Activated naive CD8-positive, alpha-beta T cell treated with anti-CD3 and anti-CD28 coated beads for 36 hours (primary cell): ENCODE measurements at regions not wholly inside any gene's neighbourhood (a gene's known extent, or its start where the extent isn't known, plus 50 kb on each side); places are given as distances from the start of the nearest gene placed in this dataset.
"Not testable (repeated sequence)": the region's sequence is repeated elsewhere in the genome, so short reads cannot be mapped to it uniquely, and the experiment has no call there.

Experiments
- DNase-seq: peaks from one replicate; pipeline ENCODE4 v3.0.0; 2021
- H3K27ac Mint-ChIP-seq: one replicate; pipeline ENCODE4 v1.8.0; 2022; ENCODE audit warnings: mild to moderate bottlenecking, moderate library complexity, mixed read lengths
- H3K27me3 Mint-ChIP-seq: one replicate; pipeline ENCODE4 v1.8.0; 2022; ENCODE audit warnings: mild to moderate bottlenecking, mixed read lengths
- H3K36me3 Mint-ChIP-seq: one replicate; pipeline ENCODE4 v1.8.0; 2021; ENCODE audit warnings: mild to moderate bottlenecking, mixed read lengths
- H3K4me1 Mint-ChIP-seq: one replicate; pipeline ENCODE4 v1.8.0; 2021; ENCODE audit warnings: mixed read lengths
- H3K4me3 Mint-ChIP-seq: one replicate; pipeline ENCODE4 v1.8.0; 2022; ENCODE audit warnings: mild to moderate bottlenecking, moderate library complexity, mixed read lengths
- H3K9me3 Mint-ChIP-seq: one replicate; pipeline ENCODE4 v1.8.0; 2022; ENCODE audit warnings: mixed read lengths

DNA sequence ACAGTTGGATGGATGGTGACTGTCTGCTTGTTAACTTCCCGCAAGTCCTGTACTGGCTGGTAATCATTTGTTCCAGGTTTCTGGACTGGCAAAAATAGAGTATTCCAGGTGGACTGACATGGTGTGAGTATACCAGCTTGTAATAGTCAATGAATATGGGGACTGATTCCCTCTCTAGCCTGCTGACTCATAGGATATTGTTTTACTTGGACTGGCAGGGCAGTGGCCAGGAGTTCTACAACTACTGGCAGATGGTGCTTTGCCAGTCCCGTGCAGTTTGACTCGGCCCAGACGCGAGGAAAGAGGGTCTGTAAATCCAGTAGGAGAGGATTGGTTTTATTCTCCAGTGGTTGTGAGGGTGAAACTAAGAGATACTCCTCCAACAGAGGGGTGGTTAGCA lies 78.0 kb downstream of the PRR15 start:
- Mint-ChIP-seq H3K27ac (no peak overlapping the region), H3K9me3 (no peaks in the 10 kb centered on the region), H3K27me3 (no peaks in the 10 kb centered on the region), H3K4me3 (no peak overlapping the region), H3K36me3 (no peaks in the 10 kb centered on the region), H3K4me1 (no peaks in the 10 kb centered on the region)
- no peak for DNase-seq

GRCh38 chr7:29642494-29643155 lies 79.0 kb downstream of the PRR15 start:
- Mint-ChIP-seq H3K27me3 (no peaks in the 10 kb centered on the region), H3K36me3 (no peaks in the 10 kb centered on the region), H3K9me3 (no peaks in the 10 kb centered on the region), H3K4me3 (no peak overlapping the region), H3K27ac (no peak overlapping the region), H3K4me1 (no peaks in the 10 kb centered on the region)
- DNase-seq: no peak

GRCh38 chr7:29646116-29646515 lies 82.5 kb downstream of the PRR15 start:
- H3K9me3 Mint-ChIP-seq, DNase-seq, H3K27me3 Mint-ChIP-seq, H3K4me1 Mint-ChIP-seq, H3K36me3 Mint-ChIP-seq, H3K27ac Mint-ChIP-seq, H3K4me3 Mint-ChIP-seq: not testable (repeated sequence)

GRCh38 chr7:29647020-29647654 lies 83.5 kb downstream of the PRR15 start:
- DNase-seq: no peak
- H3K9me3 Mint-ChIP-seq: no peaks in the 10 kb centered on the region
- H3K36me3 Mint-ChIP-seq: no peaks in the 10 kb centered on the region
- no peak overlapping the region for H3K4me3 Mint-ChIP-seq
- H3K27ac Mint-ChIP-seq: no peak overlapping the region
- H3K4me1 Mint-ChIP-seq: no peaks in the 10 kb centered on the region
- H3K27me3 Mint-ChIP-seq: no peaks in the 10 kb centered on the region

- DNase-seq, H3K27ac Mint-ChIP-seq, H3K4me1 Mint-ChIP-seq, H3K27me3 Mint-ChIP-seq, H3K9me3 Mint-ChIP-seq, H3K4me3 Mint-ChIP-seq, H3K36me3 Mint-ChIP-seq: not testable (repeated sequence)
Measured at GRCh38 chr7:29647691-29648210, 84.1 kb downstream of the PRR15 start.

- no peak for DNase-seq
- no peaks in the 10 kb centered on the region for H3K4me1 Mint-ChIP-seq
Measured at GRCh38 chr7:29649028-29649716, 85.5 kb downstream of the PRR15 start.

DNA sequence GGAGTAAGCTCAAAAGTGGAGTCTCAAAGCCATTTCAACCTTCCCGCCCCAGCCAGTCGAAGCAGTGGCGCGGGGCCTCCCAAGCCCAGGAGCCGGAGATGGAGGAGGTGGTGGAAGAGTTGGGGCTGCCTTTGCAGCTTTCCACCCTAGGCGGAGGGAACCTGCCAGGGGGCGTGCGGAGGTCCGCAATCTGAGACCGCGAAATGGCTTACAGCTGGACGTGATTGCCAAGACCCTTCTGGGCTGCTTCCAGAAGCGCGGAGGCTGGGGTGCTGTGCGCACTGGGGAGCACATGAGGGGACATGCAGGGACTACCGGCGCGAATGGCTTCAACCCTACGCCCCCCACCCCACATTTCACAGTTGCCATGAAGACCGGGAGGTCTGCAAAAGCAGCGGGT lies 86.2 kb downstream of the PRR15 start:
- no peaks in the 10 kb centered on the region for H3K9me3 Mint-ChIP-seq
- no peaks in the 10 kb centered on the region for H3K4me1 Mint-ChIP-seq
- DNase-seq: no peak
- H3K27ac Mint-ChIP-seq: no peak overlapping the region
- H3K4me3 Mint-ChIP-seq: no peak overlapping the region
- no peaks in the 10 kb centered on the region for H3K36me3 Mint-ChIP-seq
- H3K27me3 Mint-ChIP-seq: no peaks in the 10 kb centered on the region

More at GRCh38 chr7:29649028-29649716, 85.5 kb downstream of the PRR15 start:
- Mint-ChIP-seq H3K27me3 (no peaks in the 10 kb centered on the region), H3K27ac (no peak overlapping the region), H3K9me3 (no peaks in the 10 kb centered on the region), H3K4me3 (no peak overlapping the region), H3K36me3 (no peaks in the 10 kb centered on the region)

DNA sequence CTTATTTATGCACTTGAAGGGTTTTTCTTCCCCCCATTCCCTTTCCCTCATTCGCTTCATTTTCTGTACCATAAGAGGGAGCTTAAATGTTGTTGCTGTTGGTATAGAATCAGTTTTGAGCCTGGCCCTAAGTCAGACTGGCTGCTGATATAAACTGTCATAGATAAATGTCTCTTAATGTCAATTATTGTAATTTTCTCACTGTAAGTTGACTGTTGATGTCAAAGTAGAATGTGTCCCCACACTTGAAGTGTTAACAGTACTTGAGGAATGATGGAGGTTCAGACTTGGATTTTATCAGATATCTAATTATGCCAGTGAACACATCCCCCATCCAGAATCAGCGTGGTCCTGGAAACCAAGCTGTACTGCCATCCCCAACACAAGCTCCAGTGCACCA lies 87.8 kb downstream of the PRR15 start:
- Mint-ChIP-seq H3K27ac (no peak overlapping the region), H3K4me1 (no peaks in the 10 kb centered on the region), H3K27me3 (no peaks in the 10 kb centered on the region), H3K9me3 (no peaks in the 10 kb centered on the region), H3K4me3 (no peak overlapping the region), H3K36me3 (no peaks in the 10 kb centered on the region)
- no peak for DNase-seq

DNA sequence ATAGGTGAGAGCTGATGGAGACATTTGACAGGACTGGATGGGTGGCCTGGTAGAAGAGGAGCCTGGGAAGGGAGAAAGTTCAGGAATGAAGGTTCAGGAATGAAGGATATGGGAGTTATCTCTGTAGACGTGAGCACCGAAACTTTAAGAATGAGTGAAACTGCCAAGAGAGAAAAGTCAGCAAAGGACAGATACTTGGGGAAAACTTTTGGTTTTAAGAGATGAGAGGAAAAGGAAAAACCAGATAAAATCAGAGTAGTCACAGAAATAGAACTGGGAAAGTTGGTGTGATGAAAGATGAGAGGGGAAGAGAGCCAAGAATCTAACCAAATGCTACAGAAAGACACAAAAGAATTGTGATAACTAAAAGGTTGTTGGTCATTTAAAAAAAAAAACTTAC lies 88.9 kb downstream of the PRR15 start:
- Mint-ChIP-seq H3K4me1 (no peaks in the 10 kb centered on the region), H3K27ac (no peak overlapping the region), H3K36me3 (no peaks in the 10 kb centered on the region), H3K4me3 (no peak overlapping the region), H3K9me3 (no peaks in the 10 kb centered on the region), H3K27me3 (no peaks in the 10 kb centered on the region)
- DNase-seq: no peak

- not testable (repeated sequence) for H3K27ac Mint-ChIP-seq, H3K36me3 Mint-ChIP-seq, H3K9me3 Mint-ChIP-seq, H3K4me3 Mint-ChIP-seq, H3K4me1 Mint-ChIP-seq, H3K27me3 Mint-ChIP-seq, DNase-seq
Measured at GRCh38 chr7:29654340-29654739, 90.7 kb downstream of the PRR15 start.

DNA sequence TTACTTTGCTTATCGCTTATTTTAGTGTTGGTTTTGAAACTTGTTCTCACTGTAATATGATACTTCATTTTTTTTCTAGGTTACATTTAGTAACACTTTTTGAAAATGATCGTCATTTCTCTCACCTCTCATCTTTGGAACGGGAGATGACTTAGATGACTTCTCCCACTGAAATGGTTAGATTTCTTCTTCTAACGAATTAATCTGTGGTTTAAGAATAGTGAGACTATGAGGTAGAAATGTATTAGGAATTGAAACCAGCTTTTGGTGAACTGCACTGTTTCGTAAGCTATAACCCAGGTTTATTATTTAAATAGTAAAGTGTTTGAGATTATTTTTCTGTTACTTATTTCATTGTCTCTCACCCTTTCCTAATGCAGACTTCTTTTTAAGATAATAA lies 93.7 kb downstream of the PRR15 start:
- Mint-ChIP-seq H3K9me3 (no peaks in the 10 kb centered on the region), H3K4me3 (no peak overlapping the region), H3K27me3 (no peaks in the 10 kb centered on the region), H3K36me3 (no peaks in the 10 kb centered on the region), H3K4me1 (no peaks in the 10 kb centered on the region), H3K27ac (no peak overlapping the region)
- DNase-seq: no peak

DNA sequence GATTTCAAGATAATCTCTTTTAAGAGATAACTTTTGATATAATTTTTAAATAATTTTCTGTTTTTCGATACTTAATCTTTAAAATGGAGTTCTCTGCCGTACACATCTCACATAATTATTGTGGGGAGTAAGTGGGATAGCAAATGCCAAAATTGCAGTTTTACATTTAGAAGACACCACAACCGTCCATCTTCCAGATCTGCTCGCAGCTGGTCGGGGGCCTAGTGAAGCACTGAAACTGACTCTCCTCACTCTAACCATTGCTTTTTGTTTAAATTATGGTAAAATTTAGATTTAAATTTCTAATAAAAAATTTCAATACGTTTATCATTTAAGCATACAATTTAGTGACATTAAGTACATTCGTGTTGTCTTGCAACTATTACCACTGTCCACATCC lies 94.2 kb downstream of the PRR15 start:
- no peak for DNase-seq
- H3K4me3 Mint-ChIP-seq: no peak overlapping the region
- no peaks in the 10 kb centered on the region for H3K4me1 Mint-ChIP-seq
- no peak overlapping the region for H3K27ac Mint-ChIP-seq
- H3K9me3 Mint-ChIP-seq: no peaks in the 10 kb centered on the region
- H3K36me3 Mint-ChIP-seq: no peaks in the 10 kb centered on the region
- peaks cover under 1% of the 10 kb centered on the region for H3K27me3 Mint-ChIP-seq

DNA sequence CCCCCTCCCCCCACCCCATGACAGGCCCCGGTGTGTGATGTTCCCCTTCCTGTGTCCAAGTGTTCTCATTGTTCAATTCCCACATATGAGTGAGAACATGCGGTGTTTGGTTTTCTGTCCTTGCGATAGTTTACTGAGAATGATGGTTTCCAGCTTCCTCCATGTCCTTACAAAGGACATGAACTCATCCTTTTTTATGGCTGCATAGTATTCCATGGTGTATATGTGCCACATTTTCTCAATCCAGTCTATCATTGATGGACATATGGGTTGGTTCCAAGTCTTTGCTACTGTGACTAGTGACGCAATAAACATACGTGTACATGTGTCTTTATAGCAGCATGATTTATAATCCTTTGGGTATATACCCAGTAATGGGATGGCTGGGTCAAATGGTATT lies 95.6 kb downstream of the PRR15 start:
- H3K4me3 Mint-ChIP-seq, H3K9me3 Mint-ChIP-seq, H3K27me3 Mint-ChIP-seq, H3K27ac Mint-ChIP-seq, H3K4me1 Mint-ChIP-seq, H3K36me3 Mint-ChIP-seq, DNase-seq: not testable (repeated sequence)

GRCh38 chr7:29662899-29663298 lies 99.3 kb downstream of the PRR15 start:
- not testable (repeated sequence) for H3K36me3 Mint-ChIP-seq, DNase-seq, H3K9me3 Mint-ChIP-seq, H3K4me3 Mint-ChIP-seq, H3K27ac Mint-ChIP-seq, H3K4me1 Mint-ChIP-seq, H3K27me3 Mint-ChIP-seq

DNA sequence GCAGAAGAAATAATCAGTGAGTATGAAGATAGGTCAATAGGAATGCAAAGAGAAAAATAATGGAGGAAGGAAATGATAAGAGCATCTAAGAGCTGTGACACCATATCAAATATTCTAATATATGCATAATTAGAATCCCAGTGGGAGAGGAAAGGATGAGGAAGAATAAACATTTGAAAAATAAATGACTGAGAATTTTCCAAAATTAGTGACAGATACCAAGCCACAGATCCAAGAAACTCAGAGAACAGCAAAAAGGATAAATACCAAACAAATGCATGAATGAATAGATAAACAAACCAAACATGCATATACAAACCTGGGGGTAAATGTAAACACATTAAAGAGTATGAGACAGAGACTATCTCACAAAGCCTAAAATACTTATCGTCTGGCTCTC lies 101.4 kb downstream of the PRR15 start:
- DNase-seq, H3K9me3 Mint-ChIP-seq, H3K27ac Mint-ChIP-seq, H3K4me1 Mint-ChIP-seq, H3K4me3 Mint-ChIP-seq, H3K36me3 Mint-ChIP-seq: not testable (repeated sequence)
- peaks cover 12% of the 10 kb centered on the region for H3K27me3 Mint-ChIP-seq
